Keratinocyte (primary cell): ENCODE measurements at regions not wholly inside any gene's neighbourhood (a gene's known extent, or its start where the extent isn't known, plus 50 kb on each side); places are given as distances from the start of the nearest gene placed in this dataset.

Source experiments
- DNase-seq: peaks from one replicate; pipeline ENCODE4 v3.0.0-alpha.2; 2011; ENCODE audit warnings: low read depth, missing footprints, low spot score
- FAIRE-seq: peaks from 2 replicates; lab custom pipeline; 2011; peaks lifted over from hg19 to GRCh38; lab: Jason Lieb, UNC
- H2AFZ ChIP-seq: 2 replicates; pipeline ENCODE4 v1.6.0; 2012; ENCODE audit warnings: low read length, control low read depth, inconsistent platforms; ENCODE audit not compliant: control insufficient read depth
- H3K27ac ChIP-seq: 2 replicates; pipeline ENCODE4 v1.5.1; 2011; ENCODE audit warnings: low read length; ENCODE audit not compliant: control insufficient read depth, insufficient read depth
- H3K27me3 ChIP-seq: 3 replicates; pipeline ENCODE4 v1.6.0; 2011; ENCODE audit warnings: low read length; ENCODE audit not compliant: control insufficient read depth, insufficient read depth; ENCODE audit errors: extremely low read depth
- H3K36me3 ChIP-seq, 2 experiments: 2 replicates in 1 of 2; 3 replicates in 1 of 2; pipeline ENCODE4 v1.5.1; 2011; ENCODE audit warnings: low read length in 2 of 2, mild to moderate bottlenecking in 1 of 2; ENCODE audit not compliant: control insufficient read depth in 2 of 2, insufficient read depth in 2 of 2; ENCODE audit errors: extremely low read depth in 1 of 2
- H3K4me1 ChIP-seq: 3 replicates; pipeline ENCODE4 v1.5.1; 2011; ENCODE audit warnings: low read length; ENCODE audit not compliant: control insufficient read depth, insufficient read depth; ENCODE audit errors: extremely low read depth
- H3K4me2 ChIP-seq: 3 replicates; pipeline ENCODE4 v1.6.0; 2011; ENCODE audit warnings: low read depth, low read length; ENCODE audit not compliant: control insufficient read depth, insufficient read depth; ENCODE audit errors: extremely low read depth
- H3K4me3 ChIP-seq, 3 experiments: fragments of 200-600 bp in 1 of 3; sonication (generic) in 1 of 3; 2 replicates in 2 of 3; 3 replicates in 1 of 3; pipeline ENCODE4 v1.5.1; 2011 to 2016; ENCODE audit warnings: low read length in 3 of 3, mild to moderate bottlenecking in 3 of 3, control low read depth in 2 of 3, inconsistent platforms in 1 of 3, low read depth in 1 of 3, mixed read lengths in 1 of 3, mixed run types in 1 of 3, moderate library complexity in 1 of 3; ENCODE audit not compliant: control insufficient read depth in 2 of 3, insufficient read depth in 2 of 3; ENCODE audit errors: extremely low read depth in 1 of 3
- H3K79me2 ChIP-seq: 2 replicates; pipeline ENCODE4 v1.6.0; 2012; ENCODE audit warnings: low read length; ENCODE audit not compliant: control insufficient read depth, insufficient read depth
- H3K9ac ChIP-seq: 3 replicates; pipeline ENCODE4 v1.6.0; 2011; ENCODE audit warnings: low read length; ENCODE audit not compliant: control insufficient read depth, insufficient read depth; ENCODE audit errors: extremely low read depth
- H3K9me1 ChIP-seq: 3 replicates; pipeline ENCODE4 v1.6.0; 2011; ENCODE audit warnings: low read length; ENCODE audit not compliant: control insufficient read depth, insufficient read depth; ENCODE audit errors: extremely low read depth
- H3K9me3 ChIP-seq: 2 replicates; pipeline ENCODE4 v1.5.1; 2012; ENCODE audit warnings: low read depth, low read length; ENCODE audit not compliant: control insufficient read depth
- H4K20me1 ChIP-seq: 3 replicates; pipeline ENCODE4 v1.6.0; 2011; ENCODE audit warnings: low read length; ENCODE audit not compliant: control insufficient read depth, insufficient read depth; ENCODE audit errors: extremely low read depth
- CTCF ChIP-seq, 3 experiments: IDR thresholded peaks in 1 of 3; conservative IDR thresholded peaks in 1 of 3; optimal IDR thresholded peaks in 1 of 3; 2 replicates in 2 of 3; 3 replicates in 1 of 3; pipeline versions ENCODE3 to v1.5.1; 2011; ENCODE audit warnings: low read length in 3 of 3, mild to moderate bottlenecking in 3 of 3, moderate library complexity in 2 of 3, control low read depth in 1 of 3, inconsistent platforms in 1 of 3; ENCODE audit not compliant: insufficient read depth in 2 of 3; ENCODE audit errors: extremely low read depth in 1 of 3
- EZH2 ChIP-seq: IDR thresholded peaks from one replicate; pipeline ENCODE4 v1.6.1; 2012; ENCODE audit warnings: inconsistent platforms, mild to moderate bottlenecking, low read length, moderate library complexity
- dilution Hi-C: fragments of 300-500 bp; cut with MboI; formaldehyde crosslinking; loops from one replicate; pipeline ENCODE4 v1.7.0; 2020; ENCODE audit warnings: low sequenced_read_pairs; ENCODE audit not compliant: extremely low pct_ligation_motif_present

DNA sequence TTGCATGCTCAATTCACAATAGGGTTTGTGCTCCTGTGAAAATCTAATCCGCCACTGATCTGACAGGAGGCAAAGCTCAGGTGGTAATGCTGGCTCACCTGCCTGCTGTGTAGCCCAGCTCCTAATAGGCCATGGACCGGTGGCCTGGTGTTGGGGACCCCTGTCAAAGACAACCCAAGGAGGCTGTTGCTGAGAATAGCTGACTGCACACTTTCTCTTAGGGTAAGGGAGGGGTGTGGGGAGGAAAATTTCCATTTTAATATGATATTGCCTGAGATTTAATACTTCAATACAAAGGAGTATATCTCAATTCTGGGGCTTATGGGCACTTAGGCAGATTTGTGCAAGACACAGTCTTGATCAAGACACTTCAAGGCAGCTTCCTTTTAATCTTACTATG lies 105.8 kb downstream of the ALDH8A1 start:
- Histone ChIP-seq H3K9ac (no peak overlapping the region), H3K27ac (no peak overlapping the region), H3K4me3 (no peak overlapping the region), H3K9me1 (no peaks in the 10 kb centered on the region), H2AFZ (no peak overlapping the region), H3K4me2 (no peak overlapping the region), H4K20me1 (no peaks in the 10 kb centered on the region), H3K9me3 (no peaks in the 10 kb centered on the region), H3K4me1 (no peaks in the 10 kb centered on the region), H3K27me3 (no peaks in the 10 kb centered on the region), H3K79me2 (no peaks in the 10 kb centered on the region), H3K36me3 (no peaks in the 10 kb centered on the region)
- dilution Hi-C loops = no loop called here
- FAIRE-seq (no peak), DNase-seq (no peak)
- no peak for TF ChIP-seq EZH2
- no peak for TF ChIP-seq CTCF (optimal IDR thresholded peaks at IDR 0.05 in 1 of 3, IDR thresholded peaks at IDR 0.05 in 1 of 3, conservative IDR thresholded peaks at IDR 0.05 in 1 of 3; ENCODE audit: extremely low read depth in 1 of 3, insufficient read depth in 2 of 3, low read length in 3 of 3)

DNA sequence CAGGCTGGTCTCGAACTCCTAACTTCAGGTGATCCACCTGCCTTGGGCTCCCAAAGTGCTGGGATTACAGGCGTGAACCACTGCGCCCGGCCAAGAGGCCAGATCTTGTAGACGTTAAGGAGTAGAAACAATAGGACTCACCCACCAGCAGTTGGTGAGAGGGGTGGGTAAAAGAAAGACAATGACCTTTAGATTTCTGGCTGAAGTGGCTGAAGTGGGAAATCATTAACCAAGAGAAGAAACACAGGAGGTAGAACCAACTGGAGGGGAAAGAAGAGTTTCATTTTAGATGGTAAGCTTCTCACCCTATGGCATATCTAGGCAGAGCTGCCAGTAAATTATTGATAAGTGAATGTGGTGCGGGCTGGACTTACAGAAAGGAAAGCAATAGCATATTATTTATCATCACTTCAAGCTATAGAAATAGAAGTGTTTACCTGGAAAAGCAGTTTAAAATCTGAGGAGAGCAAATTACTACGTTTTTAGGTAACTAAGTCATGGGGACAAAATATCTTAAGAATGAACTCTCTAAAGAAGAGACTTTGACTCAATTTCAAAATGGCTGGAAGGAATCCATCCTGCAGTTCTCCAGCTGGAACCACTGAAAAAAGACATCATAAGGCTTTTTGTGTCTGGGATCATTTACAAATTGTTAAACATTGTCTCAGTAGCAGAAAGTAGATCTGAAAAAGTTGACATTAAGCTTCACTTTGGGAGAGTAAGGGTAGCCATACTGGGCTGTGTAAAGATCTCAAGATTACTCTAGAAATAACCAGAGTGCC lies 109.6 kb downstream of the ALDH8A1 start:
- no peak overlapping the region for H3K4me2 ChIP-seq
- H3K9me3 ChIP-seq = no peaks in the 10 kb centered on the region
- no peaks in the 10 kb centered on the region for H3K36me3 ChIP-seq
- no peaks in the 10 kb centered on the region for H3K9me1 ChIP-seq
- no peaks in the 10 kb centered on the region for H3K79me2 ChIP-seq
- H3K27me3 ChIP-seq = no peaks in the 10 kb centered on the region
- dilution Hi-C loops = no loop called here
- H4K20me1 ChIP-seq = no peaks in the 10 kb centered on the region
- H3K4me1 ChIP-seq = no peaks in the 10 kb centered on the region
- H3K9ac ChIP-seq = no peak overlapping the region
- H3K27ac ChIP-seq = no peak overlapping the region
- no peak overlapping the region for H2AFZ ChIP-seq
- no peak for TF ChIP-seq EZH2
- TF ChIP-seq CTCF (optimal IDR thresholded peaks at IDR 0.05 in 1 of 3, IDR thresholded peaks at IDR 0.05 in 1 of 3, conservative IDR thresholded peaks at IDR 0.05 in 1 of 3; ENCODE audit: extremely low read depth in 1 of 3, insufficient read depth in 2 of 3, low read length in 3 of 3) = no peak
- FAIRE-seq (no peak), DNase-seq (no peak)
- H3K4me3 ChIP-seq = no peak overlapping the region
